ENCODE measurements at regions not wholly inside any gene's neighbourhood (a gene's known extent, or its start where the extent isn't known, plus 50 kb on each side); places are given as distances from the start of the nearest gene placed in this dataset.
A peak's percentile ranks its signal among the peaks of the same experiment; 100 is the strongest.

GRCh38 chr2:74036010-74036409 is 51.3 kb downstream of the TET3 start:
- ATAC-seq (no peak), DNase-seq (no peak)
- intact Hi-C loops (cut with DNase I), result no loop called here

- ATAC-seq (no peak), DNase-seq (no peak)
- intact Hi-C loops (cut with DNase I), result no loop called here
Measured at GRCh38 chr2:74036450-74037195, 51.9 kb downstream of the TET3 start.

GRCh38 chr2:74037379-74037860 is 52.7 kb downstream of the TET3 start:
- peak; percentile 53 to 74 for ATAC-seq

GRCh38 chr2:74039611-74040010 is 54.9 kb downstream of the TET3 start:
- ATAC-seq (no peak), DNase-seq (no peak)
- intact Hi-C loops (cut with DNase I), result no loop called here

More at GRCh38 chr2:74037379-74037860, 52.7 kb downstream of the TET3 start:
- DNase-seq, result no peak
- intact Hi-C loops (cut with DNase I), result no loop called here

DNA sequence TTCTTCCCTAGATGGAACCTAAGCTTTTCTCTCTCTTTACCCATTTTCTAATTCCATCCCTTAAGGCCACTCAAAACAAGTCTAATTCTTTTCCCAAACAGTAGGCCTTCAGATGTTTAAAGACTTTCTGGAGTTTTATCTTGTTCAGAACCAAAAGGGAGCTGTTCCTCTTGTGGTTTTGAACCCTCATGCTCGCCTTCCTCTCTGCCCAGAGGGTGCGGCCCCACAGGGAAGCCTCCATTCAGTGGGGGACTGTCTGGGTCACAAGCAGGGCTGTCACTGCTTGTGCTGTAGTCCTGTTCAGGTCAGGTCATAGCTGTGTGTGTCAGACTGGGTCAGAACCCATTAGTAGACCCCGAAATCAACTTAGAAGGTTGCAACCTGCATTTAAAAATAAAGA is 56.5 kb downstream of the TET3 start:
- intact Hi-C loops (cut with DNase I), result no loop called here
- DNase-seq (no peak), ATAC-seq (no peak)

GRCh38 chr2:74041726-74042125 is 57.0 kb downstream of the TET3 start:
- ATAC-seq (no peak), DNase-seq (no peak)
- intact Hi-C loops (cut with DNase I), result no loop called here

DNA sequence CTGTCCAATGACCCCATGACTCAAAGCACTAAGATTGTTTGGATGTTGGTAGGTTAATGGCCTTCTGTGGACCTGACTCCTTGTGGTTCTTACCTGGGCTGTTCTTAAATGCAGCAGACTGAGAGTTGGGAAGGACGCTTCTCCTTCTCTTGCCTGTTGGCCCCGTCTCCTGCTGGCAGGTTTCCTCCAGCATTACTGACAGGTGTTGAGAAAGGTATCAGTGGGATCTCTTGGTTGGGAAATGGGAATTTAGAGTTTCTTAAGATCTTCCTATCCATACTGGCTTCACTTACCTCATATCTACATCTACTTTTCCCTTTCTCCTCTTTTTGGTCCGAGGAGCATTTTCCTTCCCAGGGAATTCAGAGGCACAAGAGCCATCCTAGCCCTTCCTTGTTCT is 57.9 kb downstream of the TET3 start:
- ATAC-seq (no peak), DNase-seq (no peak)
- intact Hi-C loops (cut with DNase I), result no loop called here

DNA sequence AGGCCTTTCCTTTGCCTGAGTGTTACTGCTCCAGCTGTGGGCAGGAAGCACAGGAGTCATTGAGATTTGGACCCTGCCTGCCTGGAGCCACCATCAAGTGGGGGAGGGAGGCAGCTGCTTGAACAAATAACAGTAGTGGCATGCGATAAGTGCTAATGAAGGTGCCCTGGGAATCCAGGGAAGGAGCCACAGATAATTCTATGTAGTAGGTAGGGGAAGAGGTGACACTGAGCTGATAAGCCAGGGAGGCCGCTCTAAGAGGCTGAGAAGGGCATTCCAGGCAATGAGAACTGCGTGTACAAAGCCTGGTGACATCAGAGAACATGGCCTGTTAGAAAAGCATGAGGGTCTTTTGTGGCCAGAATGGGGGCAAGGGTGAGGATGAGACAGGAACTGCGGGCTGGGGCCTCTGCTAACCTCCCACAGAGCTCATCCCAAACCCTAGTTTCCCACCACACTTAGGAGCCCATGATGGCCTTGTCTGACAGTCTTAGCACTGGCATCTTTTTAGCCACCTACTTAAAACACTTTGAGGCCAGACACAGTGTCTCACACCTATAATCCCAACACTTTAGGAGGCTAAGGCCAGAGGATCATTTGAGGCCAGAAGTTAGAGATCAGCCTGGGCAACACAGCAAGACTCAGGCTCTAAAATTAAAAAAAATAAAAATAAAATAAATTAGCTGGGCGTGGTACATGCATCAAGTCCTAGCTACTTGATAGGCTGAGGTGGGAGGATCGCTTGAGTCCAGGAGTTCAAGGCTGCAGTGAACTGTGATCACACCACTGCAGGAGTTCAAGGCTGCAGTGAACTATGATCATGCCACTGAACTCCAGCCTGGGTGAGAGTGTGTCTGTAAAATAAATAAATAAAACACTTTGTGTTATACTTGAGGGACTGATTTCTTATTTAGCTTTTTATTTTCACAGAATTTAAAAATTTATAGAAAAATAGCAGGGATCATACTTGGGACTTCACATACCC is 58.9 kb downstream of the TET3 start:
- intact Hi-C loops (cut with DNase I), result no loop called here
- ATAC-seq (no peak), DNase-seq (no peak)

- no peak for ATAC-seq
- no peak for DNase-seq
- intact Hi-C loops (cut with DNase I), result no loop called here
Measured at GRCh38 chr2:74044999-74045398, 60.3 kb downstream of the TET3 start.

- intact Hi-C loops (cut with DNase I), result no loop called here
- ATAC-seq (peak; percentile 43 to 46), DNase-seq (no peak)
Measured at GRCh38 chr2:74045454-74045853, 60.7 kb downstream of the TET3 start.

GRCh38 chr2:74046441-74046840 is 61.7 kb downstream of the TET3 start:
- ATAC-seq, result no peak
- intact Hi-C loops (cut with DNase I), result no loop called here
- no peak for DNase-seq

DNA sequence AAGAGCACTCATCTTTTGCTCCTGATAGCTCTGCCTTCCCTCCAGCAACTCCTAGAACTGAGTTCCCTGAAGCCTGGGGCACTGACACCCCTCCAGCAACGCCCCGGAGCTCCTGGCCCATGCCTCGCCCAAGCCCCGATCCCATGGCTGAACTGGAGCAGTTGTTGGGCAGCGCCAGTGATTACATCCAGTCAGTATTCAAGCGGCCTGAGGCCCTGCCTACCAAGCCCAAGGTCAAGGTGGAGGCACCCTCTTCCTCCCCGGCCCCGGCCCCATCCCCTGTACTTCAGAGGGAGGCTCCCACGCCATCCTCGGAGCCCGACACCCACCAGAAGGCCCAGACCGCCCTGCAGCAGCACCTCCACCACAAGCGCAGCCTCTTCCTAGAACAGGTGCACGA is 62.4 kb downstream of the TET3 start:
- DNase-seq (no peak), ATAC-seq (no peak)
- intact Hi-C loops (cut with DNase I), result no loop called here

GRCh38 chr2:74048147-74048546 is 63.4 kb downstream of the TET3 start:
- intact Hi-C loops (cut with DNase I), result no loop called here
- ATAC-seq (no peak), DNase-seq (no peak)

GRCh38 chr2:74048843-74049519 is 64.3 kb downstream of the TET3 start:
- intact Hi-C loops (cut with DNase I), result no loop called here
- no peak for ATAC-seq
- no peak for DNase-seq

GRCh38 chr2:74050151-74050550 is 65.4 kb downstream of the TET3 start:
- intact Hi-C loops (cut with DNase I), result no loop called here
- DNase-seq (no peak), ATAC-seq (no peak)

DNA sequence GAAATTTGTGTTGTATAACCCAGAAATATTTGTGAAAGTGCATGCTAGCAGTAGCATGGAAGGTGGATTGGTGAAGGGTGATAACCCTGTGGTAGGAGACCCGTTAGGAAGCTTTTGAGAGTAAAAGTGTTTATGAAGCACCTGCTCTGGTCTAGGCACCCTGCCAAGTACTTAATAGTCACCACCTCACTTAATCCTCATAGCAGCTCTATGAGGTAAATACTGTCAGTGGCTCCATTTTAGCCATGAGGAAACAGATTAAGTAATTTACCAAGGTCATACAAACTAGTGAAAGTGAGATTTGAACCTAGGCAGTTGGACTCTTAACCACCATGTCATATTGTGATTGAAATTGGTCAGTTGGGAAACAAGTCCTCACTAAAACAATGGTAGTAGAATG is 66.8 kb downstream of the TET3 start:
- intact Hi-C loops (cut with DNase I), result no loop called here
- ATAC-seq (no peak), DNase-seq (no peak)

- intact Hi-C loops (cut with DNase I), result no loop called here
- ATAC-seq (no peak), DNase-seq (no peak)
Measured at GRCh38 chr2:74052732-74053710, 68.3 kb downstream of the TET3 start.

GRCh38 chr2:74053959-74054715 is 69.4 kb downstream of the TET3 start:
- DNase-seq (no peak), ATAC-seq (no peak)
- intact Hi-C loops (cut with DNase I), result no loop called here
